HG03469 (cell line): ENCODE measurements at regions not wholly inside any gene's neighbourhood (a gene's known extent, or its start where the extent isn't known, plus 50 kb on each side); places are given as distances from the start of the nearest gene placed in this dataset.

ENCODE experiments used
- ATAC-seq: cut with Tn5 transposase; IDR thresholded peaks from one replicate; pipeline ENCODE4 v1.9.1; 2021; ENCODE audit warnings: mild to moderate bottlenecking, moderate library complexity, moderate number of reproducible peaks; ENCODE audit not compliant: unreplicated experiment

DNA sequence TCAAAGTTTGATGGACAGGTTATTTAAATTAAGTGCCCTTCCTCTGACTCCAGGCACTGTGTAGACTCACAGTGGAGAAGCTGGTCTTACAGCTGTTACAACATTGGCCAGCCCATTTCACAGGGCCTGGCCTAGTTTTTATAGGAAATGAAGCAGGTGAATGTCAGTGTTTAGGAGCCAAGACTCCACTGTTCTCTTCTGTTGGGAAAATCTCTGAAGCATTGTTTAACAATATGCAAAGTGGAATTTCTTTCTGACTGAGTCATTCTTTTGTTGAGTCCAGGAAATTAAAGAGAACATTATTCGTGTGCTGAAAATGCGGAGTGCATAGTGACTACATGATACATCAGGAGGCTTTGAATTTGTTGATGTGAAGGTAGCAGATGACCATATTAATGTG lies 64.7 kb downstream of the ARRDC4 start:
- no peak for ATAC-seq

DNA sequence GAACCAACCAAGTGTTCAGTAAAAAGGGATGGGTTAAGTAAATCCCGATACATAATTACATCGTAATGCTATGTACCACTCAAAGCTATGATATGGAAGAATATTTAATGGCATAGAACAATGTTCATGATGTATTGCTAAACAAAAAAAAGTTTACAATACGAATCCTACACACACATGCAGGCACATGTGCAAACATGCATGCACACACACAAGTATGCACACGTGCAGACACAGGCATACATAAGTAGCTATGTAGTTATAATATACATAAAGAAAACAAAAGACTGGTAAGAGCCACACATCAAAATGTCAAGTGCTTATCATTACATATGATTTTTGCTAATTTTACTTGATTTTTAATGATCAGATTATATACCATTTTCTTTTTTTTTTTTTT lies 74.2 kb downstream of the ARRDC4 start:
- no peak for ATAC-seq

DNA sequence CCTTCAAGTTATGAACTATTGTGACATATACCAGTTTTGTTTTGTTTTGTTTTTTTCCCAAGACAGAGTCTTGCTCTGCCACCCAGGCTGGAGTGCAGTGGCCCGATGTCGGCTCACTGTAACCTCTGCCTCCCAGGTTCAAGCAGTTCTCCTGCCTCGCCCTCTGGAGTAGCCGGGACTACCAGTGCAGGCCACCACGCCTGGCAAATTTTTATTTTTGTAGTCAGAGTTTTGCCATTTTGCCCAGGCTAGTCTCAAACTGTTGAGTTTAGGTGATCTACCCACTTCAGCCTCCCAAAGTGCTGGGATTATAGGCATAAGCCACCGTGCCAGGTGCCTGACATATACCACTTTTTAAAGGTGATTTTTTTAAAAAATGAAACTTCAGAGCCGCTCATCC lies 74.6 kb downstream of the ARRDC4 start:
- no peak for ATAC-seq

DNA sequence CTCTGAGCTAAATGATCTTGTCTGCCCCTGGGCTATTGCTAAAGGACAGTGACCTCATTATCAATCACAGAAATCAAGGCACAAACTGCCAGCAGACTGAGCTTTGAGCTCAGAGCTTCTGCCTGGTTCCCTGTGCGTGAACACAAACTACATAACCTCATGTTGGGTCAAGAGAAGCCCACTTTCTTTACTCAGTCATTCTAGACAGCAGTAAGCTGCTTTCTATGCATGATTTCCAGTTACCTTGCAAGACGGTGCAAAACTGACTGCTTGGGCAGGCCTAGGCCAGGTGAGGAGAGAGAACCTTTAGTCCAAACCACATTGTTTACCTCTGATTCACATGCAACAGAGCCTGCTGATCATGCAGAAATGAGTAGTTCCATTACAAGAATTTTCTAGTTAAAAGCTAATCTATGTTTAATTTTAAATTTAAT lies 75.1 kb downstream of the ARRDC4 start:
- ATAC-seq: no peak

DNA sequence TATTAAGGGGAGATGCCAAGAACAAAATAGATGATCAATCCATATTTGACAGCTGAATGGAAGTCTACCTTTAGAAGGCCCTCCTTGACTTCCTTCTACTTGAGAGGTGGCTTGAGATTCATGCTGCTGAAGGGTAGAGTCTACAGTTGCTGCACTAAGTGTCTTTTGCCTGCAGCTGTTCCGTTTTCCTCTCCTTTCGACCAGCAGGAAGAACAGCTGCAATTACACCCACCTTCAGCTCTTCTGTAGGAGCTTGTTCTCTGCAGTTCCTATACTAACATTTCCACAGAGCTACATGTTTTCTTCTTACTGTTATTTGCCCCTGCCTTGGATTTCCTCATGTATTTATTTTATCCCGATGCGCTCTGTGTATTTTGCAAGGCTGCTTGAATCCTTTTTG lies 79.1 kb downstream of the ARRDC4 start:
- no peak for ATAC-seq

DNA sequence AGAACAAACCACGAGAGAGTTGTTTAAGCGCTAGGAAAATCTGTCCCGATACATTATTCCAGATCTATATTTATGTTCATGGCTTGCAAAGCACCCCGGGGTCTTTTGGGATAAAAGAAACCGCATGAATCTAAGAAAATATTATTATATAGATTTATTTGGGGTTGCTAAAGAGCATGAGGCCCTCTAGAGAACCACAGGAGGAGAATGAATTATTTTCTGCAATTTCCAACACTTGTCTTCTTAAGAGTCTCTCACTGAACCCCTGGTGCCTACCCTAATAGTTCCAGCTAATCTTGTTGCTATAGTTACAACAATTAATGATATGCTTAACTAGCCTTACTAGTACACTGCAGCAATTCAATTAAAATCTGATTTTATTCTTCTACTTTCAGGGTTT lies 79.6 kb downstream of the ARRDC4 start:
- no peak for ATAC-seq

DNA sequence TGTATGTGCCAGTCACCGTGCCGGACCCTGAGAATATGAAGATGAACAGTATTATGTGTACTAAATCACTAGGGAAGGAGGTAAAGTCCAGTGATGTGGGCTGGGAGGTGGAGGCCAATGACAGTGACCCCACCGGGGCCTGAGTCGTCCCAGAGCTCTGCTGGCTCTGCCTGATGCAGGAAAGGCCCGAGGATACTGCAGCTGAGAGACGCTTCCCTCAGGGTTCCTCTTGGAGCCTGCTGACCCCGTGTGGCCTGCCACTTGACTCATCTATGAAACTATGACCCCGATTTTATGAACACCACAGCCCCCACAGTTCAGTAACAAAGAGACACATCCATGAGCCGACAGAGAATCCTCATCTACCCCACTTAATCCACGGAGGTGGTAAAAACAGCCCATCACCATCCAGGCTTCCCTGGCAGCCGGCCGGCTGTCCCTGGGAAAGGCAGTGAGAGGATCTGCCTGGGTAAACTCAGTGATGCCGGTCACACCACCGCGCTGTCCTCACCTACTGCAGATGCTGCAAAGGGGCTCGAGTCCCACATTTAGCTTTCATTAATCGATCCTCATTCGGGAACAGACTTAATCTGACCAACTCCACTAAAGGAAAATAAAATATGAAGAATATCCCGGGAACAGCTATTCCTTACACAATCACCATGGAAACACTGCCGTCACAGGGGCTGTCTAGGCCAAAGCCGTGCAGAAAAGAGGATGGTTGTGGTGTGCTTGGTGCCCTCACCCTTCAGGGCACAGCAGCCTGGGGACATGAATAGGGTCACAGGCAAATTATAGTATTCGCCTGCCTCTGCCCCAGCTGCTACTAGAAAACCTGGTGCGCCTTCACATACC lies 82.9 kb downstream of the ARRDC4 start:
- no peak for ATAC-seq

DNA sequence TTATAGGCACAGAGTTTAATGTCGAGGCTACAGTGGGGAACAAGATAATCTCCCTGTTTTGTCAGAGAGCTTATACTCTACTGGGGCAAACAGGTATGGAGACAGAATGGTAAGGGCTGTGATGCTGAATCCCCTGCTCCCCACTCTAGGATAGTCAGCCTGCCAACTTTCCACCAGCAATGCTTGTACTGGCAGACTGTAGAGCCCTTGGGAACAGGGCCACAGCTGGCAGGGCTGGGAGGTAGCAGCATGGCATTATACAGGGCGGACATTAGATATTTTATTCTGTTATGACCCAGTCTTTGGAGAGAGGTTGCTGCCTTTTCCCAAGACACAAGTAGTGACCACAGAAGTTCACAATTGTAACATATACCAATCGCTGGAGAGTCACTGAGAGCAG lies 91.2 kb downstream of the ARRDC4 start:
- ATAC-seq: no peak

DNA sequence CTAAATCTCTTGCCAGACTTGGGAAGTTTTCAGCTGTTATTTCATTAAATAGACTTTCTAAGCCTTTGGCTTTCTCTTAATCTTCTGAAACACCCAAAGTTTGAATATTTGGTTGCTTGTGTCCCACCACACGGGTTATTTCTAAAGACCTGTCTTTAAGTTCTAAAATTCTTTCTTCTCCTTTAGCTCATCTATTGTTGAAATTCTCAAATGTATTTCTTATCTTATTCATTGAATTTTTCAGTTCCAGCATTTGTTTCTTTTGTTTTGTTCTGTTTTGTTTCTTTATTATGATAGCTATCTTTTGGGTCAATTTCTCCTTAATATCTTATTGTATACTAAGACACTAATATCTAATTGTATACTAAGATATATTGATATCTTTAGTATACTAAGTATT lies 97.0 kb downstream of the ARRDC4 start:
- ATAC-seq: no peak

DNA sequence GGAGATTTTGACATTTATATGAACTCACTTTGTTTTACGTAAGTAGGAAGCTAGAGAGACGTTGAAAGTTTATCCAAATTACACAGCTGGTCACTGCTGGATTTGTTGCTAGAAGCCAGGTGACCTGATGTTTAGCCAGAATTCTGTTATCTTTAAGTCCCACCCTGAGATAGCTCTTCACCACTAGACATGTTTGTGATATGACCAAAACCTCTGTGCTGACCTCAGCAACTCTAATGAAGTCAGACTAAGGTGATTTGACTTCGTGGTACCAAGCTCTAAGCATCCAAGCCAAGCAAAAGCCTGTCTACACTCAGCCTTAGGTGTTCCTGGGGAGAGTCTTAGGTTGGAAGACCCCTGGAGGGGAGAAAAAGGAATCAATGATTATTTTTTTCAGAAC lies 102.4 kb downstream of the ARRDC4 start:
- no peak for ATAC-seq

DNA sequence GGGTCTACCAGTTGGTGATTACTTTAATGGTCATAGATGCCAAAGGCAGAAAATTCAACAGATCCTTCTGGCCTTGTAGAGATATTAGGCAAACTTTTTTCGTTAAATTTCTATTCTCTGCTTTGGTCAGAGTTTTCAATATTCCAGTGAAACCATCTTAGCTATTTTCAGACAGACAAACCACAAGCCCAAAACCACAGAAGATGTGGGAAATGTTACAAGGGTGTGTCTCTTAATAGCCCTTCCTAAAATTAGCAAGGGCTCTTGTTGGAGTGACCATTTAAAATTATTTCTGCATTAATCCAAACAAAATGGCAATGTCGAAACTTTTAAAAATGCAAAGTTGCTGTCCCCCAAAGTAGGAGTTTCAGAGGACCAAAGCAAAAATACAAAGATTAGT lies 102.8 kb downstream of the ARRDC4 start:
- no peak for ATAC-seq

DNA sequence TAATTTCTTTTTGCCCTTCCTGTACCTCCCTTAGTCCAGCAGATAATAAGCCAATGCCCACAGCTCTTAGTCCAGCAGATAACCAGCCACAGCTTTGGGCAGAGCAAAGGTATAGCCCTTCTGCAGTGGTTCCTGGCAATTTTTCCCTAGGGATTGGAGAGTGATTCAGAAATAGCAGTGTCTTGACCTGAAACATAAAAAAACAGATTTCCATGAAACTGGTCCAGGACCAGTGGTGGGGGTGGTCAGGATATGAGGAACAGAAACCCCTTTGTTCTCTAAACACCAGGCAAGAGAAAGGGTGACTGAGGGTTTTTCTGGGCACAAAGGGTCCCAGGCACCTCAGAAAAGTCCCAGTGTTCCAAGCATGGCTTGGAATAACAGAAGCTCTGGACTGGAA lies 103.4 kb downstream of the ARRDC4 start:
- no peak for ATAC-seq

DNA sequence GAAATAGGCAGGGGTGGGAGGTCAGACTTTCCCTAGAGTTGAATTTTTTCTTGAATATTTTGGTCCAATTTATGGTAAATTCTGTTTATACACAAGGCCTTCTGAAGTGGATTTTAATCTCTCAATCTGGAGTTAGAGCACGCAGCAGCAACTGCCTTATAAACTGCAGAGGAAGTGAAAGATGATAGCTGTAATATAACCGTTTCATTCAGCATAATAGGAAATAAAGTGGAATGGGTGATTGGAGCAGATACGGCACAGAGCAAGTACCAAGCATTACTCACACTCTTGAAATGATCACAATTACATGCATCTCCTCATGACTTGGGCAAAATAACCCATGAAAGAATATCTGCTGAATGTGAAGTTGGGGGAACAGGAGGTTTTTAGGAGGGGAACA lies 106.8 kb downstream of the ARRDC4 start:
- no peak for ATAC-seq

DNA sequence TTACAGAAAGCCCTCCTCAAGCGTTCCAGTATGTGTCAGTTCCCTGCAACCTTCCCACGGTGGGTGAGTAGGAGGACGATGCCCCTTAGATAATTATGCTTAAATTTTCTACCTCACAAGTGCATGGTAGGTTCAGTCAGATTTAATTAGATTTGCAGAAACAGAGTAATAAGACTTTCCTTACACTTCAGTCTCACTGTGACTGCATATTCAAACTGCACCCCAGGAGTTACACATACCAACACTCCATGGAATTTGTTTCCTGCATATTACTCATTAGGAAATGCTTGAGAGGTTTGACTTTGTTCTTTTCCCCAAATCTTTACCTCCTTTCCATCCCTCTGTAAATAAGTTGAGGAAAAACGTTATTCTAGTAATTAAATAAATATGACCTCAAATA lies 108.8 kb downstream of the ARRDC4 start:
- no peak for ATAC-seq

DNA sequence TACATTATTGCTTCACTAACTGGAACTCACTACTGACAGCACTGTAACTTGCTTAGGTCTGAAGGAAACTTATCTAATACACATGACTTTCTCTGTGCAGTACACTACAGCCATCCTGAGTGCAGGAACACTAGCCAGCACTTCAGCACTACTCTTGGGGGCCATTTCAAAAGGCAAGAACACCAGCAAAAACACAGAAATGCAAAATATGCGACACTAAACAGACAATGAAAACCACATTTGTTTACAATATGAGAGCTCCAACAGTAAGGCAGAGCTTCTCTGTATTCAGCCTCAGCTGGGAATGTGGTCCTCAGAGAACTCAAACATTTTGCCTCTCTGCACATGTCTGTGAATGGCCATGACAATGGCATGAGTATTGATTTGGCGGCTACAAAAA lies 109.6 kb downstream of the ARRDC4 start:
- ATAC-seq: no peak

DNA sequence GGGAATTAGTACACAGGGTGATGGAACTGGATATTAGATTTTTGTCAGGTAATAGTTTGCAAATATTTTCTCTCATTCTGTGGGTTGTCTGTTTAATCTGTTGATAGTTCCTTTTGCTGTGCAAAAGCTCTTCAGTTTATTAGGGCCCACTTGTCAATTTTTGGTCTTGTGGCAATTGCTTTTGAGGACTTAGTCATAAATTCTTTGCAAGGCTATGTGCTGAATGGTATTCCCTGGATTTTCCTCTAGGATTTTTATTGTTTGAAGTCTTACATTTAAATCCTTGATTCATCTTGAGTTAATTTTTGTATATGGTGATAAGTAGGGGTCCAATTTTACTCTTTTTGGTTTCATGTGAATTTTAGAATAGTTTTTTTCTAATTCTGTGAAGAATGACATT lies 111.3 kb downstream of the ARRDC4 start:
- no peak for ATAC-seq

DNA sequence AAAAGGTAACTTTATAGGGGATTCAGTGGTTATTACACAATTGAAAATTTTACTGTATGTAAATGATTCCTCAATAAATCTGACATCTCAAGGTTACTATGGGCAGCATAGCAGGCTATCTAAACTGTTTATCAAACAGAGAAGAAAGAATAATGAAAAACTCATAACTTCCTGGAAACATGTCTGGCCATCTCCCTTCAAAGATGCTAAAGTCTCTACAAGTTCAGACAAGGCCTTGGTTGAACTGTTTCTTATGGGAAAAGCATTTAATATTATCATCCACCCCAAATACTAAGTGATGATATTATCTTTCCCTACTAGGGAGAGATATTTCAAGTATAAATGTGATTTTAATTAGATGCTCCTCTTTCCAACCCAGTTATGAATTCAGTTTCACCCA lies 114.9 kb downstream of the ARRDC4 start:
- ATAC-seq: no peak

DNA sequence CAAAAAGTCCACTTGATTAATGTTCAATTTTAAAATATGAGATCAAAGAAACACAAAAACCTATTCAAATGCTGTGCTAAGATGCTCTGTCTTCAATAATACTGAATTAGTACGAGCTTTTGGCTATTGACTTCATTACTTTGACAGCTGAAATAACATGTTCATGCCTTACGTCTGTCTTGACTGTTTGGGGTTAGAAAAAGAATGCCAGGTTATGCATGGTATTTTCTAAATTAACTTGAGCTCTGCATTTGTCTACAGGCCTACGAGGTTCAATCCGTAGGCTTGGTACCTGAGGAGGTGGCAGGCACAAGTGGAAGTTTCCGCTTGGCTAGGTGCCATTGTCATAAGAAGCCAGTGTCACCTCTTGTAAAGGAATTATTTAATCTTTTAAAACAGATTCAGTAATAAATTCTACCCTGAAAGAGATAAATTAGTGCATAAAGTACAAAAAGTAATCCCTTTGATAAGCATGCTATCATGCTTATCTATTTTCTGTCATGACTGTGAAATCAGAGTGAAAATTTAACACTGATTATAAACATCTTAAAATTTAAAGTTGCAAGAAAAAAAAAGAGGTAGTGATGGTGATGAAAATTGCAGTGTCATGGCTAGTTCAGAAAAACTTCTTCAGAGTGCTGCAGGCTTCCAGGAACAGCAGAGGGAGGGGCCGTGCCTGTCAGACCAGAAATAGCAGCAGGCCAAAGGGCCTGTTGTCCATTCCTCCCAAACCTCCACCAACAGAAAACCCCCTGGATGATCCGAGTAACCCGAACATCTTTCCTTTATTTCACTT lies 115.7 kb downstream of the ARRDC4 start:
- no peak for ATAC-seq

DNA sequence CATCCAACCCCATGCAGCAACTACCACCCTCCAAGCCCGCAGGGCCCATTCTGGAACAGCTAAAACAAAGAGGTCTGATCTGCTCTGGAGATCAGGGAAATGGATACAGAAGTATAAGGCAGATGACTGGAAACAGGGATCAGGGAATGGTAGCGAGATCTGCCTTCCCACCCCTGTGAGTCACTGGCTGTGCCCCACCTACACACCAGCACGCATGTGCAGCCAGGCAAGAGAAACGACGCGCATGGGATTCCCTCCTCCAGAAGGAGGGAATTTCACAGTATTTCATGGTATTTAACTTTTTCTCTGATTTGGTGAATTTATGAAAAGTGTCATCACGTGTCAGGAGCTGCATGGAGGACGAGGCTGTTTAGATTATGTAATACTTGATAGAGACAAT lies 116.7 kb downstream of the ARRDC4 start:
- ATAC-seq: no peak

DNA sequence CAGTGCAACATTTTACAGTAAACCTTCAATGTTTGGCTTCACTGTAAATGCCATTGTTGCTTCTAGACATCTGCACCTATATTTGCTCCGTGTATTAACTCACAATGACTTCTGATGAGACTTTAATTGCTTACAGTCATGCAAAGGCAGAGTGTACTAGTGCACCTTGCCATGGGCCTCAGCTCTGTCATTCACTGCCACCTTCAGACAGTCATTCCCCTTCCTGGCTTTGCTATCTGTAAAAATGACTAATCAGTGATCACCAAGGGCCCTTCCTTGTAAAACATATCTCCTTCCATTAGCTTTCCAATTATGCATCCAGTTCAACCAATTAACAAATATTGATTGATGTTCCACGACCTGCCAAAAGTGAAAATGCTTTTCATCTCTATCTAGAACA lies 120.3 kb downstream of the ARRDC4 start:
- ATAC-seq: no peak

DNA sequence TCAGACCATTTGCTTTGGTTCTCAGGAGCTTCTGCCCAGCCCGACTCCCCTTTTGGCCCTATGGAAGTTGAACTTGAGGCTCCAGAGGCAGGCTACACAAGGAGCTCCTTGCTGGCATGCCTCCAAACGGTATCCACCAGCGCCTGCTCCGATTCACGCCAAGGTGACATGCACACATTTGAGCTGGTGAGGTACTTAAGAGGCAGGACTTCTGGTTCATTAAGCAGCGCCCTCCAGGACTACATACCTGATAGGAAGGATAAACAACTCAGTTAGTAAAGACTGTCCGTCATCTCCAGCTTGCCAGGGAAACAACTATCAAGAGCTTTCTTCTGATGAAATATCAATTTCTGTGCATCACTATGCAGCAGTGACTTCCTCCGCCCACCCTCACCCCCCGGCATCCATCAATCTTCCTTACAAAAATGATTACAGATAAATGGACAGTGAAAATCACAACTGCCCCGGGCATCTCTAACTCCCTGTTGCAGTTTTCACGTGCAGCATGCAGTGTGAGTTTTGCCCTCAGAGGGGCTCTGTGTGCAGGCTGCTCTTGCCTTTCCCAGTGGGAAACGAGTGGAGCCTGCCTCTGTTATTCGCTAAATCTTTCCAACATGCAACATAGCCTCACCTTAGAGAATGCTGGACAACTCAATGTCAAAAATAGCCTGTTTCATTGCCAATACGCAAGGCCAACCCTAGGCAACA lies 122.9 kb downstream of the ARRDC4 start:
- ATAC-seq: no peak
